ENCODE measurements at regions not wholly inside any gene's neighbourhood (a gene's known extent, or its start where the extent isn't known, plus 50 kb on each side); places are given as distances from the start of the nearest gene placed in this dataset.

DNA sequence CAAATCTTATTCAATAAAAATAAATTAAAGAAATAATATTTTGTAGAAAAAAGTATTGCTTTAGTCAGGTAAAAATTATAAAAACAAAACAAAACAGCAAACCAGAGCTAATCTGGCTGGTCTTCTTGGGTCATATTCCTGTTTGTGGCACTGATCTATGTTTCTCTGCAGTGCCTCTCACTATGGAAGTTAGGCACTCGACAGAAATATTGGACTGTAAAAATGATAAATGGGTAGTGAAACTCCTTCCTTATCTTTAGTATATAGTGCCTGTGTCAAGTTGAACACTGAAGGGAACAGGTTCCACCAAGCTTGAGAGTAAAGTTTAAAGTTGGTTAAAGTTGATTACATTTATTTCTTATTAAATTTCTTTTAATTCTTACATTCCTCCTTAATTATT lies 1195.6 kb upstream of the GBE1 start:
- TF ChIP-seq, protein P1, sequence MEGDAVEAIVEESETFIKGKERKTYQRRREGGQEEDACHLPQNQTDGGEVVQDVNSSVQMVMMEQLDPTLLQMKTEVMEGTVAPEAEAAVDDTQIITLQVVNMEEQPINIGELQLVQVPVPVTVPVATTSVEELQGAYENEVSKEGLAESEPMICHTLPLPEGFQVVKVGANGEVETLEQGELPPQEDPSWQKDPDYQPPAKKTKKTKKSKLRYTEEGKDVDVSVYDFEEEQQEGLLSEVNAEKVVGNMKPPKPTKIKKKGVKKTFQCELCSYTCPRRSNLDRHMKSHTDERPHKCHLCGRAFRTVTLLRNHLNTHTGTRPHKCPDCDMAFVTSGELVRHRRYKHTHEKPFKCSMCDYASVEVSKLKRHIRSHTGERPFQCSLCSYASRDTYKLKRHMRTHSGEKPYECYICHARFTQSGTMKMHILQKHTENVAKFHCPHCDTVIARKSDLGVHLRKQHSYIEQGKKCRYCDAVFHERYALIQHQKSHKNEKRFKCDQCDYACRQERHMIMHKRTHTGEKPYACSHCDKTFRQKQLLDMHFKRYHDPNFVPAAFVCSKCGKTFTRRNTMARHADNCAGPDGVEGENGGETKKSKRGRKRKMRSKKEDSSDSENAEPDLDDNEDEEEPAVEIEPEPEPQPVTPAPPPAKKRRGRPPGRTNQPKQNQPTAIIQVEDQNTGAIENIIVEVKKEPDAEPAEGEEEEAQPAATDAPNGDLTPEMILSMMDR (IDR thresholded peaks at IDR 0.05; ENCODE audit: insufficient read depth, low read depth, low read length): no peak
- ChIA-PET POLR2A (no interaction called here), CTCF (no interaction called here)
- H3K27me3 ChIP-seq (ENCODE audit: control insufficient read depth, insufficient read depth, low read length): no peaks in the 10 kb centered on the region
- no peaks in the 10 kb centered on the region for H3K36me3 ChIP-seq (ENCODE audit: control insufficient read depth, insufficient read depth, low read length)
- no peak overlapping the region for H3K4me3 ChIP-seq (ENCODE audit: low read depth, low read length)
- no peak for DNase-seq (ENCODE audit: low read depth)

DNA sequence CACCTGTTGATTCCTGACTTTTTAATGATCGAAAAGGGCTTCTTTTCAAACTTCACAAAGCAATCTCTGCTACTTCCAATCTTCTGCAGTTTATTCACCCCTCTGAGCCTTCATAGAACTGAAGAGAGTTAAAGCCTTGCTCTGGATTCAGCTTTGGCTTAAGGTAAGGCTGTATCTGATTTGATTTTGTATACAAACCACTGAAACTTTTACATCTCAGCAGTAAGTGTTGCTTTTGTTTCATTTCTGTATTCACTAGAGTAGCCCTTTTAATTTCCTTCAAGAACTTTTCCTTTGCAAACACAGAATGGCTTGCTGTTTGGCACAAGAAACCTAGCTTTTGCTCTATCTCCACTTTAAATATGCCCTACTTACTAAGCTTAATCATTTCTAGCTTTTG lies 1193.0 kb upstream of the GBE1 start:
- CTCF ChIA-PET: no interaction called here
- TF ChIP-seq, protein P1 (IDR thresholded peaks at IDR 0.05; ENCODE audit: insufficient read depth, low read depth, low read length): no peak
- Histone ChIP-seq H3K36me3 (ENCODE audit: control insufficient read depth, insufficient read depth, low read length) (no peaks in the 10 kb centered on the region), H3K27me3 (ENCODE audit: control insufficient read depth, insufficient read depth, low read length) (no peaks in the 10 kb centered on the region), H3K4me3 (ENCODE audit: low read depth, low read length) (no peak overlapping the region)
- no peak for DNase-seq (ENCODE audit: low read depth)
- POLR2A ChIA-PET: no interaction called here

GRCh38 chr3:82942041-82942440 lies 1180.6 kb upstream of the GBE1 start:
- Histone ChIP-seq H3K36me3 (ENCODE audit: control insufficient read depth, insufficient read depth, low read length) (no peaks in the 10 kb centered on the region), H3K4me3 (ENCODE audit: low read depth, low read length) (no peak overlapping the region), H3K27me3 (ENCODE audit: control insufficient read depth, insufficient read depth, low read length) (no peaks in the 10 kb centered on the region)
- TF ChIP-seq, protein P1 (IDR thresholded peaks at IDR 0.05; ENCODE audit: insufficient read depth, low read depth, low read length): no peak
- no peak for DNase-seq (ENCODE audit: low read depth)
- ChIA-PET CTCF (no interaction called here), POLR2A (no interaction called here)

DNA sequence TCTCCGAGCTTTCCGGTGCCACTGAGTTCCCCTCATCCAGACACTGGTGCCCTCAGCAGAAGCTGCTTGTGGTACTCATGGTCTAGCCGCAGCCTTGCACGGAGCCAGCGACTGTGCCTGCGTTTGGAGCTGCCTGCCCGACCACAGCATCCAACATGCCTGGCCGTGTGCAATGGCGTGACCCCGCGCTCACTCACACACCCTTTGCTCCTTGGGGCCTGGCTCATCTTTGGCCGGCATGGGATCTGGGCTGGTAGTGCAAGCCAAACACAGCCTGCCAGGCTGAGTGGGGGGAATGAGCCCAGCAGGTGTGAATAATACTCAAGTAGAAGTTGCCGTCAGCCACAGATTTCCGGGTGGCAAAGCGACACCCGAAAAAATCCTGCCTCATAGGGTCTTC lies 1178.7 kb upstream of the GBE1 start:
- H3K36me3 ChIP-seq (ENCODE audit: control insufficient read depth, insufficient read depth, low read length): no peaks in the 10 kb centered on the region
- no peak for DNase-seq (ENCODE audit: low read depth)
- no peaks in the 10 kb centered on the region for H3K27me3 ChIP-seq (ENCODE audit: control insufficient read depth, insufficient read depth, low read length)
- H3K4me3 ChIP-seq (ENCODE audit: low read depth, low read length): no peak overlapping the region
- TF ChIP-seq, protein P1 (IDR thresholded peaks at IDR 0.05; ENCODE audit: insufficient read depth, low read depth, low read length): no peak
- ChIA-PET CTCF (interaction anchor here (1.0 kb wide), 1 partner anchor 16 kb away, joined by 3 read pairs; no protein-coding TSS in a partner anchor), POLR2A (no interaction called here)

GRCh38 chr3:82939491-82940097 lies 1178.1 kb upstream of the GBE1 start:
- Histone ChIP-seq H3K27me3 (ENCODE audit: control insufficient read depth, insufficient read depth, low read length) (no peaks in the 10 kb centered on the region), H3K36me3 (ENCODE audit: control insufficient read depth, insufficient read depth, low read length) (no peaks in the 10 kb centered on the region), H3K4me3 (ENCODE audit: low read depth, low read length) (no peak overlapping the region)
- DNase-seq (ENCODE audit: low read depth): no peak
- ChIA-PET POLR2A (no interaction called here), CTCF (interaction anchor here (1.0 kb wide), 1 partner anchor 15 kb away, joined by 3 read pairs; no protein-coding TSS in a partner anchor)
- TF ChIP-seq, protein P1 (IDR thresholded peaks at IDR 0.05; ENCODE audit: insufficient read depth, low read depth, low read length): no peak
